Activated naive CD8-positive, alpha-beta T cell treated with anti-CD3 and anti-CD28 coated beads, Interleukin-2, amount 10 ng/mL, durations not matched to agents 7 days and 5 days (primary cell): ENCODE measurements at regions not wholly inside any gene's neighbourhood (a gene's known extent, or its start where the extent isn't known, plus 50 kb on each side); places are given as distances from the start of the nearest gene placed in this dataset.
"Not testable (repeated sequence)": the region's sequence is repeated elsewhere in the genome, so short reads cannot be mapped to it uniquely, and the experiment has no call there.

ENCODE experiments used
- ATAC-seq: fragments of 150-1000 bp; cut with Tn5 transposase; one replicate; pipeline ENCODE4 v1.10.0; 2021; ENCODE audit warnings: low read depth, moderate library complexity
- POLR2A ChIA-PET: fragments of 350-600 bp; sonication (Branson Sonifier 250); formaldehyde crosslinking; loops from one replicate; lab custom pipeline; 2021; ENCODE audit warnings: antibody characterized with exemption; lab: Charles Lee
- DNase-seq: peaks from one replicate; pipeline ENCODE4 v3.0.0; 2021
- H3K27ac Mint-ChIP-seq: one replicate; pipeline ENCODE4 v1.8.0; 2022; ENCODE audit warnings: mild to moderate bottlenecking, mixed read lengths
- H3K27me3 Mint-ChIP-seq: one replicate; pipeline ENCODE4 v1.8.0; 2022; ENCODE audit warnings: mild to moderate bottlenecking, moderate library complexity, mixed read lengths
- H3K36me3 Mint-ChIP-seq: one replicate; pipeline ENCODE4 v1.8.0; 2021; ENCODE audit warnings: mild to moderate bottlenecking, mixed read lengths
- H3K4me1 Mint-ChIP-seq: one replicate; pipeline ENCODE4 v1.8.0; 2021; ENCODE audit warnings: mixed read lengths
- H3K4me3 Mint-ChIP-seq: one replicate; pipeline ENCODE4 v1.8.0; 2022; ENCODE audit warnings: mild to moderate bottlenecking, moderate library complexity, mixed read lengths
- H3K9me3 Mint-ChIP-seq: one replicate; pipeline ENCODE4 v1.8.0; 2021; ENCODE audit warnings: mixed read lengths

- ATAC-seq (no peak), DNase-seq (no peak)
- Mint-ChIP-seq H3K4me1 (no peaks in the 10 kb centered on the region), H3K4me3 (no peak overlapping the region), H3K27ac (no peak overlapping the region), H3K9me3 (peaks cover 9% of the 10 kb centered on the region), H3K36me3 (no peaks in the 10 kb centered on the region), H3K27me3 (peaks cover 2% of the 10 kb centered on the region)
- POLR2A ChIA-PET: no interaction called here
Observed at GRCh38 chr3:194886836-194887235, 201.2 kb downstream of the FAM43A start.

- H3K4me1 Mint-ChIP-seq, H3K4me3 Mint-ChIP-seq, H3K27ac Mint-ChIP-seq, ATAC-seq, H3K27me3 Mint-ChIP-seq, H3K36me3 Mint-ChIP-seq, POLR2A ChIA-PET, DNase-seq: not testable (repeated sequence)
- H3K9me3 Mint-ChIP-seq: peaks cover 11% of the 10 kb centered on the region
Observed at GRCh38 chr3:194888062-194888461, 202.4 kb downstream of the FAM43A start.

GRCh38 chr3:194888916-194889315, 203.2 kb downstream of the FAM43A start:
- POLR2A ChIA-PET: no interaction called here
- Mint-ChIP-seq H3K27ac (no peak overlapping the region), H3K27me3 (peaks cover 3% of the 10 kb centered on the region), H3K36me3 (no peaks in the 10 kb centered on the region), H3K9me3 (peaks cover 10% of the 10 kb centered on the region), H3K4me1 (no peaks in the 10 kb centered on the region), H3K4me3 (no peak overlapping the region)
- ATAC-seq: no peak
- no peak for DNase-seq

- Mint-ChIP-seq H3K9me3 (peaks cover 10% of the 10 kb centered on the region), H3K36me3 (no peaks in the 10 kb centered on the region), H3K27me3 (peaks cover 5% of the 10 kb centered on the region), H3K27ac (no peak overlapping the region), H3K4me1 (no peaks in the 10 kb centered on the region), H3K4me3 (no peak overlapping the region)
- no peak for ATAC-seq
- POLR2A ChIA-PET: no interaction called here
- DNase-seq: no peak
Observed at GRCh38 chr3:194890091-194890490, 204.4 kb downstream of the FAM43A start.

GRCh38 chr3:194893121-194893987, 207.7 kb downstream of the FAM43A start:
- Mint-ChIP-seq H3K27ac (no peak overlapping the region), H3K4me1 (no peaks in the 10 kb centered on the region), H3K36me3 (no peaks in the 10 kb centered on the region), H3K9me3 (peaks cover 16% of the 10 kb centered on the region), H3K4me3 (no peak overlapping the region), H3K27me3 (peaks cover 22% of the 10 kb centered on the region)
- no peak for DNase-seq
- POLR2A ChIA-PET: no interaction called here
- no peak for ATAC-seq

- DNase-seq (no peak), ATAC-seq (no peak)
- Mint-ChIP-seq H3K9me3 (peaks cover 17% of the 10 kb centered on the region), H3K4me3 (no peak overlapping the region), H3K4me1 (no peaks in the 10 kb centered on the region), H3K36me3 (no peaks in the 10 kb centered on the region), H3K27ac (no peak overlapping the region), H3K27me3 (peaks cover 25% of the 10 kb centered on the region)
- POLR2A ChIA-PET: no interaction called here
Observed at GRCh38 chr3:194894538-194894937, 208.9 kb downstream of the FAM43A start.

- no peak for DNase-seq
- POLR2A ChIA-PET: no interaction called here
- Mint-ChIP-seq H3K9me3 (peaks cover 16% of the 10 kb centered on the region), H3K36me3 (no peaks in the 10 kb centered on the region), H3K27me3 (peaks cover 43% of the 10 kb centered on the region), H3K4me3 (no peak overlapping the region), H3K27ac (no peak overlapping the region), H3K4me1 (peaks cover 4% of the 10 kb centered on the region)
- no peak for ATAC-seq
Observed at GRCh38 chr3:194900854-194901522, 215.3 kb downstream of the FAM43A start.

GRCh38 chr3:194903447-194903846, 217.8 kb downstream of the FAM43A start:
- ATAC-seq, DNase-seq, POLR2A ChIA-PET, H3K4me3 Mint-ChIP-seq, H3K4me1 Mint-ChIP-seq, H3K27ac Mint-ChIP-seq, H3K36me3 Mint-ChIP-seq: not testable (repeated sequence)
- H3K27me3 Mint-ChIP-seq: peaks cover 27% of the 10 kb centered on the region
- peaks cover 14% of the 10 kb centered on the region for H3K9me3 Mint-ChIP-seq

GRCh38 chr3:194904999-194905398, 219.3 kb downstream of the FAM43A start:
- ATAC-seq, H3K36me3 Mint-ChIP-seq, H3K27ac Mint-ChIP-seq, POLR2A ChIA-PET, DNase-seq, H3K4me3 Mint-ChIP-seq, H3K4me1 Mint-ChIP-seq: not testable (repeated sequence)
- peaks cover 13% of the 10 kb centered on the region for H3K9me3 Mint-ChIP-seq
- H3K27me3 Mint-ChIP-seq: peaks cover 25% of the 10 kb centered on the region

- no peak for ATAC-seq
- no peak for DNase-seq
- H3K4me3 Mint-ChIP-seq: no peak overlapping the region
- no peak overlapping the region for H3K27ac Mint-ChIP-seq
- peaks cover 23% of the 10 kb centered on the region for H3K27me3 Mint-ChIP-seq
- H3K9me3 Mint-ChIP-seq: peaks cover 11% of the 10 kb centered on the region
- POLR2A ChIA-PET: no interaction called here
- H3K4me1 Mint-ChIP-seq: peaks cover 7% of the 10 kb centered on the region
- H3K36me3 Mint-ChIP-seq: no peaks in the 10 kb centered on the region
Observed at GRCh38 chr3:194905696-194906095, 220.0 kb downstream of the FAM43A start.

- ATAC-seq (no peak), DNase-seq (no peak)
- Mint-ChIP-seq H3K27me3 (peaks cover 22% of the 10 kb centered on the region), H3K4me1 (peaks cover 7% of the 10 kb centered on the region), H3K36me3 (no peaks in the 10 kb centered on the region), H3K9me3 (peaks cover 9% of the 10 kb centered on the region), H3K27ac (no peak overlapping the region), H3K4me3 (no peak overlapping the region)
- POLR2A ChIA-PET: no interaction called here
Observed at GRCh38 chr3:194906229-194906629, 220.5 kb downstream of the FAM43A start.

GRCh38 chr3:194906970-194907629, 221.4 kb downstream of the FAM43A start:
- ATAC-seq (no peak), DNase-seq (no peak)
- H3K36me3 Mint-ChIP-seq: no peaks in the 10 kb centered on the region
- H3K4me3 Mint-ChIP-seq: no peak overlapping the region
- peaks cover 7% of the 10 kb centered on the region for H3K4me1 Mint-ChIP-seq
- POLR2A ChIA-PET: no interaction called here
- H3K27ac Mint-ChIP-seq: no peak overlapping the region
- H3K9me3 Mint-ChIP-seq: peaks cover 9% of the 10 kb centered on the region
- H3K27me3 Mint-ChIP-seq: peaks cover 21% of the 10 kb centered on the region

GRCh38 chr3:194907811-194908210, 222.1 kb downstream of the FAM43A start:
- H3K4me3 Mint-ChIP-seq: no peak overlapping the region
- POLR2A ChIA-PET: no interaction called here
- H3K4me1 Mint-ChIP-seq: peaks cover 7% of the 10 kb centered on the region
- peaks cover 16% of the 10 kb centered on the region for H3K27me3 Mint-ChIP-seq
- DNase-seq (no peak), ATAC-seq (no peak)
- H3K36me3 Mint-ChIP-seq: no peaks in the 10 kb centered on the region
- peaks cover 9% of the 10 kb centered on the region for H3K9me3 Mint-ChIP-seq
- no peak overlapping the region for H3K27ac Mint-ChIP-seq
